ENCODE measurements at regions not wholly inside any gene's neighbourhood (a gene's known extent, or its start where the extent isn't known, plus 50 kb on each side); places are given as distances from the start of the nearest gene placed in this dataset.

- no peak overlapping the region for H3K4me2 ChIP-seq (ENCODE audit: low read length)
- ATAC-seq, result no peak
- no peak for DNase-seq (ENCODE audit: low read depth, low spot score)
These were observed 67.5 kb upstream of the ERCC6L2 start for GRCh38 chr9:95808011-95808410.

More at GRCh38 chr9:95808011-95808410, 67.5 kb upstream of the ERCC6L2 start:
- Histone ChIP-seq H3K36me3 (ENCODE audit: control insufficient read depth in 1 of 2, insufficient read depth in 2 of 2, low read length in 2 of 2) (no peaks in the 10 kb centered on the region), H3K9ac (ENCODE audit: low read length) (no peak overlapping the region), H3K79me2 (ENCODE audit: insufficient read depth, low read length) (no peaks in the 10 kb centered on the region), H2AFZ (ENCODE audit: low read depth, low read length, poor library complexity, severe bottlenecking) (no peak overlapping the region), H3K27me3 (ENCODE audit: insufficient read depth, low read length) (no peaks in the 10 kb centered on the region; the same call in 1 of the 2 replicates), H3K4me3 (replicated peaks in 1 of 2; ENCODE audit: low read depth in 1 of 2, low read length in 2 of 2) (no peak overlapping the region), H3K4me1 (ENCODE audit: control insufficient read depth in 1 of 2, insufficient read depth in 2 of 2, low read length in 2 of 2) (no peaks in the 10 kb centered on the region; a peak in 1 of 4 replicates), H3K27ac (ENCODE audit: low read depth, low read length) (no peak overlapping the region), H4K20me1 (ENCODE audit: insufficient read depth) (no peaks in the 10 kb centered on the region), H3K9me3 (ENCODE audit: control insufficient read depth in 1 of 2, insufficient read depth in 1 of 2, low read depth in 1 of 2, low read length in 2 of 2) (no peaks in the 10 kb centered on the region), H3K9me2 (ENCODE audit: insufficient read depth) (no peaks in the 10 kb centered on the region)
- RAD21 ChIA-PET (ENCODE audit: low non-redundant PET in 1 of 2, low total read pairs in 2 of 2, uncharacterized antibody in 2 of 2, unreplicated experiment in 2 of 2), result no interaction called here
- BruUV-seq (replicated peaks), result no TSS peak
- CTCF ChIA-PET, result no interaction called here
- POLR2A ChIA-PET, result no interaction called here
- intact Hi-C loops (cut with micrococcal nuclease), result no loop called here
- TF ChIP-seq SIN3A (IDR thresholded peaks at IDR 0.05; ENCODE audit: low read depth), result no peak
- no peak for TF ChIP-seq ELF1 (IDR thresholded peaks at IDR 0.05; ENCODE audit: borderline replicate concordance, low read depth)
- no peak for TF ChIP-seq SP1 (IDR thresholded peaks at IDR 0.05; ENCODE audit: low read depth)
- TF ChIP-seq EZH2 (IDR thresholded peaks at IDR 0.05), result no peak
- TF ChIP-seq ZNF274 (IDR thresholded peaks at IDR 0.05; ENCODE audit: low read depth, low read length), result no peak
- TF ChIP-seq ATF3 (IDR thresholded peaks at IDR 0.05), result no peak
- TF ChIP-seq YY1 (IDR thresholded peaks at IDR 0.05; ENCODE audit: extremely low read depth, insufficient replicate concordance, low read depth, low read length), result no peak
- no peak for TF ChIP-seq EGR1 (IDR thresholded peaks at IDR 0.05; ENCODE audit: low read depth)
- no peak for TF ChIP-seq FOSL1 (IDR thresholded peaks at IDR 0.05; ENCODE audit: low read depth)
- TF ChIP-seq POLR2AphosphoS5 (IDR thresholded peaks at IDR 0.05; ENCODE audit: low read depth, low read length), result no peak
- TF ChIP-seq SRF (IDR thresholded peaks at IDR 0.05; ENCODE audit: low read depth), result no peak
- TF ChIP-seq CTCF (IDR thresholded peaks at IDR 0.05 in 2 of 3, conservative IDR thresholded peaks at IDR 0.05 in 1 of 3; ENCODE audit: borderline replicate concordance in 1 of 3, insufficient read depth in 1 of 3, low read depth in 2 of 3, low read length in 2 of 3), result no peak
